HepG2 (cell line): ENCODE measurements at regions not wholly inside any gene's neighbourhood (a gene's known extent, or its start where the extent isn't known, plus 50 kb on each side); places are given as distances from the start of the nearest gene placed in this dataset.

ENCODE experiments used
- ATAC-seq: fragments of 200-7000 bp; cut with Tn5 transposase; 3 replicates; pipeline ENCODE4 v1.9.1; 2020; ENCODE audit warnings: mild to moderate bottlenecking, moderate library complexity
- BruUV-seq: library from RNA; stranded (reverse); fragments of 400-500 nt; replicated peaks from 2 replicates; lab custom pipeline; 2021; lab: Mats Ljungman, UMichigan
- CTCF ChIA-PET: fragments of 300-600 bp; formaldehyde crosslinking; extraction: SDS; loops from one replicate; lab custom pipeline; 2021; ENCODE audit warnings: low total read pairs, inconsistent platforms, low intra/inter-chr PET ratio; lab: Yijun Ruan, JAX
- POLR2A ChIA-PET: fragments of 350-600 bp; sonication (Branson Sonifier 250); formaldehyde crosslinking; loops from one replicate; lab custom pipeline; 2020; ENCODE audit warnings: antibody characterized with exemption, inconsistent platforms; lab: Yijun Ruan, JAX
- DNase-seq: peaks from one replicate; pipeline ENCODE4 v3.0.0-alpha.2; 2015; ENCODE audit warnings: low spot score
- FAIRE-seq: peaks from 3 replicates; lab custom pipeline; 2011; peaks lifted over from hg19 to GRCh38; lab: Jason Lieb, UNC
- H2AFZ ChIP-seq: one replicate; pipeline ENCODE4 v1.6.1; 2011; ENCODE audit warnings: low read length, inconsistent platforms
- H3K27ac ChIP-seq: fragments of 300-600 bp; 3 replicates; pipeline ENCODE4 v1.8.0; 2011; ENCODE audit warnings: mixed run types, mild to moderate bottlenecking, mixed read lengths, low read length, inconsistent platforms; ENCODE audit not compliant: insufficient read depth; ENCODE audit errors: extremely low read length
- H3K27me3 ChIP-seq, 2 experiments: fragments of 200-600 bp in 1 of 2; 2 replicates in 1 of 2; 3 replicates in 1 of 2; pipeline versions ENCODE4 v1.6.0 to v1.8.0; 2011; ENCODE audit warnings: low read length in 2 of 2, mild to moderate bottlenecking in 2 of 2, moderate library complexity in 2 of 2, inconsistent platforms in 1 of 2; ENCODE audit not compliant: insufficient read depth in 2 of 2, control insufficient read depth in 1 of 2
- H3K36me3 ChIP-seq, 2 experiments: fragments of 200-600 bp in 1 of 2; replicated peaks in 1 of 2; 2 replicates in 1 of 2; 3 replicates in 1 of 2; pipeline versions ENCODE4 v1.5.1 to v1.8.0; 2011; ENCODE audit warnings: low read length in 2 of 2, inconsistent platforms in 1 of 2; ENCODE audit not compliant: insufficient read depth in 2 of 2, control insufficient read depth in 1 of 2
- H3K4me1 ChIP-seq: 2 replicates; pipeline ENCODE4 v1.5.1; 2012; ENCODE audit warnings: low read length, inconsistent platforms; ENCODE audit not compliant: insufficient read depth
- H3K4me2 ChIP-seq: 2 replicates; pipeline ENCODE4 v1.6.0; 2011; ENCODE audit warnings: low read depth, low read length, inconsistent platforms
- H3K4me3 ChIP-seq, 3 experiments: fragments of 200-600 bp in 1 of 3; sonication (generic), shearing (Covaris generic) in 1 of 3; replicated peaks in 1 of 3; 2 replicates each; pipeline ENCODE4 v1.5.1; 2011 to 2016; ENCODE audit warnings: low read length in 3 of 3, inconsistent platforms in 2 of 3, low read depth in 2 of 3, mild to moderate bottlenecking in 2 of 3, control low read depth in 1 of 3, mixed read lengths in 1 of 3; ENCODE audit not compliant: insufficient read depth in 1 of 3
- H3K79me2 ChIP-seq: one replicate; pipeline ENCODE4 v1.6.1; 2011; ENCODE audit warnings: low read length, inconsistent platforms; ENCODE audit not compliant: insufficient read depth
- H3K9ac ChIP-seq: 2 replicates; pipeline ENCODE4 v1.6.0; 2011; ENCODE audit warnings: mild to moderate bottlenecking, low read depth, low read length, inconsistent platforms; ENCODE audit not compliant: insufficient read depth
- H3K9me3 ChIP-seq: 2 replicates; pipeline ENCODE4 v1.5.1; 2012; ENCODE audit warnings: mild to moderate bottlenecking, low read length
- H4K20me1 ChIP-seq: 2 replicates; pipeline ENCODE4 v1.6.0; 2011; ENCODE audit warnings: inconsistent platforms, mild to moderate bottlenecking, low read length, moderate library complexity; ENCODE audit not compliant: insufficient read depth
- CEBPB ChIP-seq: IDR thresholded peaks from 2 replicates; pipeline ENCODE4 v1.6.1; 2011; ENCODE audit warnings: low read depth, low read length, improper control_type of control experiment, borderline replicate concordance
- FOXP1 ChIP-seq, 2 experiments: fragments of 450-650 bp in 1 of 2; IDR thresholded peaks; 2 replicates each; pipeline ENCODE4 v1.6.1; 2017 to 2018; ENCODE audit warnings: antibody characterized with exemption in 1 of 2
- GABPA ChIP-seq, 2 experiments: IDR thresholded peaks; 2 replicates each; pipeline ENCODE4 v1.6.1; 2011 to 2016; ENCODE audit warnings: low read depth in 2 of 2, low read length in 1 of 2, missing biosample characterization in 1 of 2, missing genetic modification characterization in 1 of 2
- GTF2F1 ChIP-seq: fragments of 150-350 bp; IDR thresholded peaks from 2 replicates; pipeline ENCODE4 v1.6.1; 2014; ENCODE audit warnings: low read length
- KMT2A ChIP-seq: sonication (generic); formaldehyde crosslinking; IDR thresholded peaks from 2 replicates; pipeline ENCODE4 v1.4.0; 2020; ENCODE audit warnings: missing genetic modification reagents
- NONO ChIP-seq, 2 experiments: fragments of 450-650 bp in 1 of 2; sonication (generic) in 1 of 2; formaldehyde crosslinking in 1 of 2; IDR thresholded peaks in 1 of 2; conservative IDR thresholded peaks in 1 of 2; 2 replicates each; pipeline versions ENCODE4 v1.6.1 to v1.8.0; 2017 to 2022; ENCODE audit warnings: mild to moderate bottlenecking in 1 of 2, missing genetic modification reagents in 1 of 2, moderate library complexity in 1 of 2
- NRL ChIP-seq: sonication (generic); formaldehyde crosslinking; IDR thresholded peaks from 2 replicates; pipeline ENCODE4 v1.5.0; 2020; ENCODE audit warnings: missing genetic modification reagents, mild to moderate bottlenecking, moderate library complexity, borderline replicate concordance
- PCBP1 ChIP-seq: fragments of 200-400 bp; formaldehyde crosslinking; IDR thresholded peaks from 2 replicates; pipeline ENCODE4 v1.6.1; 2017; ENCODE audit warnings: mild to moderate bottlenecking, low read depth, low read length, borderline replicate concordance
- PCBP2 ChIP-seq: fragments of 200-400 bp; formaldehyde crosslinking; optimal IDR thresholded peaks from 2 replicates; pipeline ENCODE3; 2018; ENCODE audit warnings: low read length, low read depth; ENCODE audit not compliant: poor library complexity, severe bottlenecking
- SPEN ChIP-seq: sonication (generic); formaldehyde crosslinking; IDR thresholded peaks from 2 replicates; pipeline ENCODE4 v1.5.1; 2020; ENCODE audit warnings: low read depth, mild to moderate bottlenecking, missing genetic modification reagents
- TOE1 ChIP-seq: sonication (generic); formaldehyde crosslinking; IDR thresholded peaks from 2 replicates; pipeline ENCODE4 v1.4.0; 2020; ENCODE audit warnings: mild to moderate bottlenecking, missing genetic modification reagents
- ZNF296 ChIP-seq: sonication (generic); formaldehyde crosslinking; conservative IDR thresholded peaks from 2 replicates; pipeline ENCODE4 v1.5.0; 2020; ENCODE audit warnings: mild to moderate bottlenecking, missing genetic modification reagents
- ZSCAN29 ChIP-seq: sonication (generic); formaldehyde crosslinking; conservative IDR thresholded peaks from 2 replicates; pipeline ENCODE4 v1.4.0; 2020; ENCODE audit warnings: mild to moderate bottlenecking, missing genetic modification reagents
- WGBS: methylation state at CpG from one replicate; pipeline ENCODE4 v1.1.6; 2017; ENCODE audit warnings: low lambda C conversion rate; 5-methylcytosine and 5-hydroxymethylcytosine counted together
- in situ Hi-C: cut with HindIII; loops from 2 replicates; pipeline ENCODE4 v1.10.0; 2017; ENCODE audit warnings: low pct_unique_long_range_greater_than_20kb; ENCODE audit not compliant: extremely low pct_ligation_motif_present
- intact Hi-C: fragments of 100-400 bp; cut with micrococcal nuclease; formaldehyde crosslinking; loops from one replicate; pipeline ENCODE4 v1.10.0; 2022; ENCODE audit not compliant: unreplicated experiment

DNA sequence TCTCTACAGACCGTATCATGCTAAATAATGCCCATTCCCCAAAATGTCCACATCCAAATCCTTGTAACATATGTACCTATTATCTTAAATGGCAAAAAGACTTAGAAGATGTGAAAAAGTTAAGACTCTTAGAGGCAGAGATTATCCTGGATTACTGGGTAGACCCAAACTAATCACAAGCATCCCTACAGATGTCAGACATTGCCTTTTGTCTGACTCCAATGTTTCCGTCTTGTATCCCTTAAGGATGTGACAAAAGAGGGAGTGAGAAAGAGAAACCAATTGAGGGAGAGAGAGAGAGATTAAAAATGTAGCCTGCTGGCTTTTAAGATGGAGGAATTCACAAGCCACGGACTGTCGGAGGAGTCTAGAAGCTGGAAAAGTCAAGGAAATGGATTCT lies 401.9 kb upstream of the FSTL5 start:
- Histone ChIP-seq H3K4me1 (no peaks in the 10 kb centered on the region), H3K4me3 (no peak overlapping the region), H2AFZ (no peak overlapping the region), H3K79me2 (no peaks in the 10 kb centered on the region), H4K20me1 (no peaks in the 10 kb centered on the region), H3K9ac (no peak overlapping the region), H3K27ac (no peak overlapping the region), H3K36me3 (no peaks in the 10 kb centered on the region), H3K9me3 (no peaks in the 10 kb centered on the region), H3K4me2 (no peak overlapping the region), H3K27me3 (no peaks in the 10 kb centered on the region)
- intact Hi-C loops (loop anchor here (5.0 kb wide), 1 partner anchor 272 kb away; no protein-coding TSS in a partner anchor), in situ Hi-C loops (no loop called here)
- WGBS = 35% methylated on average over 4 of the region's 4 CpGs
- no peak for TF ChIP-seq TOE1 (CRISPR knock-in tag)
- no peak for TF ChIP-seq PCBP1
- no peak for TF ChIP-seq ZNF296
- no peak for TF ChIP-seq GTF2F1
- TF ChIP-seq SPEN (CRISPR knock-in tag) = no peak
- TF ChIP-seq PCBP2 = no peak
- no peak for TF ChIP-seq KMT2A (CRISPR knock-in tag)
- no peak for TF ChIP-seq CEBPB
- TF ChIP-seq NRL = no peak
- TF ChIP-seq NONO (IDR thresholded peaks at IDR 0.05) = no peak
- no peak for TF ChIP-seq NONO (CRISPR knock-in tag; conservative IDR thresholded peaks at IDR 0.05)
- TF ChIP-seq FOXP1 (IDR thresholded peaks at IDR 0.05) = no peak
- TF ChIP-seq FOXP1 (CRISPR knock-in tag; IDR thresholded peaks at IDR 0.05) = no peak
- no peak for TF ChIP-seq ZSCAN29 (CRISPR knock-in tag)
- no peak for TF ChIP-seq GABPA (IDR thresholded peaks at IDR 0.05; ENCODE audit: low read depth, low read length)
- no peak for TF ChIP-seq GABPA (CRISPR knock-in tag; IDR thresholded peaks at IDR 0.05; ENCODE audit: low read depth)
- no peak for DNase-seq
- CTCF ChIA-PET = no interaction called here
- BruUV-seq = no TSS peak
- FAIRE-seq = no peak
- no peak for ATAC-seq
- POLR2A ChIA-PET = no interaction called here
